Muscle of back (tissue), 3 donors: ENCODE measurements at regions not wholly inside any gene's neighbourhood (a gene's known extent, or its start where the extent isn't known, plus 50 kb on each side); places are given as distances from the start of the nearest gene placed in this dataset.

ENCODE experiments used
- DNase-seq, 3 donors: peaks; one replicate each; pipeline versions ENCODE4 v3.0.0 to v3.0.0-alpha.2; 2013

- DNase-seq = no peak
These were observed 50.3 kb downstream of the SHANK2 start for GRCh38 chr11:71201936-71202597.

- DNase-seq = no peak
These were observed 51.1 kb downstream of the SHANK2 start for GRCh38 chr11:71201231-71201630.

- no peak for DNase-seq
These were observed 51.6 kb downstream of the SHANK2 start for GRCh38 chr11:71200761-71201160.

- DNase-seq = no peak
These were observed 52.1 kb downstream of the SHANK2 start for GRCh38 chr11:71200172-71200716.

- DNase-seq = no peak
These were observed 53.1 kb downstream of the SHANK2 start for GRCh38 chr11:71199226-71199820.

- DNase-seq = no peak
These were observed 53.6 kb downstream of the SHANK2 start for GRCh38 chr11:71198823-71199165.

GRCh38 chr11:71198141-71198822, 54.1 kb downstream of the SHANK2 start:
- no peak for DNase-seq

- DNase-seq = no peak
These were observed 55.3 kb downstream of the SHANK2 start for GRCh38 chr11:71197096-71197495.

GRCh38 chr11:71194710-71195109, 57.7 kb downstream of the SHANK2 start:
- no peak for DNase-seq

- DNase-seq = no peak
These were observed 58.9 kb downstream of the SHANK2 start for GRCh38 chr11:71193431-71193830.

- no peak for DNase-seq
These were observed 59.7 kb downstream of the SHANK2 start for GRCh38 chr11:71192629-71193028.

- no peak for DNase-seq
These were observed 61.2 kb downstream of the SHANK2 start for GRCh38 chr11:71191201-71191600.

GRCh38 chr11:71190551-71190950, 61.8 kb downstream of the SHANK2 start:
- no peak for DNase-seq

GRCh38 chr11:71189768-71190315, 62.5 kb downstream of the SHANK2 start:
- DNase-seq = no peak

GRCh38 chr11:71188886-71189767, 63.2 kb downstream of the SHANK2 start:
- DNase-seq = no peak

- no peak for DNase-seq
These were observed 64.3 kb downstream of the SHANK2 start for GRCh38 chr11:71188073-71188472.

GRCh38 chr11:71186806-71187205, 65.6 kb downstream of the SHANK2 start:
- DNase-seq = no peak

- DNase-seq = no peak
These were observed 67.0 kb downstream of the SHANK2 start for GRCh38 chr11:71185411-71185810.

- DNase-seq = no peak
These were observed 67.8 kb downstream of the SHANK2 start for GRCh38 chr11:71184421-71185210.

GRCh38 chr11:71183878-71184277, 68.5 kb downstream of the SHANK2 start:
- no peak for DNase-seq
